ENCODE measurements at regions not wholly inside any gene's neighbourhood (a gene's known extent, or its start where the extent isn't known, plus 50 kb on each side); places are given as distances from the start of the nearest gene placed in this dataset.
A peak's percentile ranks its signal among the peaks of the same experiment; 100 is the strongest.
"Not testable (repeated sequence)": the region's sequence is repeated elsewhere in the genome, so short reads cannot be mapped to it uniquely, and the experiment has no call there.

DNA sequence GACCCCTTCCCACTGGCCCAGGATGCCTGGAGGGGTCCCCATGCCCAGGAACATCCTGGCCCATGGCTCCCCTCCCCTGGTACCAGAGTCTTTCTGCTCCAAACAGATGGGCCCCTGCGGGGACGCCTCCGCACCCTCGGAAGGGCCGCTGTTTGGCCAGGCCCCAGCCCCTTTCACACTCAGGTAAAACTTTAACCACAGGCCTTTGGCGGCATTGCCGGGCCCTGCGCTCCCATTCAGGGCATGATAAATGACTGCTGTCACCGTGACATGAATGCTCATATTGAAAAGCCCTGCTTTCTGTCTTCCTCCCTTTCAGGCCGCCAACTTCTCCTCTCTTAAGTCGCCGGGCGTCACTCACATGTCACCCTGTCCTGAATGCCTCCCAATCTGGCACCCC lies 141.5 kb upstream of the TOP1 start:
- Histone ChIP-seq H3K4me1 (ENCODE audit: insufficient read depth) (no peaks in the 10 kb centered on the region), H3K27ac (no peak overlapping the region), H3K79me2 (no peaks in the 10 kb centered on the region), H3K9me2 (replicated peaks; ENCODE audit: insufficient read depth) (no peaks in the 10 kb centered on the region), H4K20me1 (ENCODE audit: insufficient read depth, poor library complexity, severe bottlenecking) (no peaks in the 10 kb centered on the region), H3K4me3 (no peak overlapping the region), H3K4me2 (no peak overlapping the region), H2AFZ (no peak overlapping the region), H3K27me3 (no peaks in the 10 kb centered on the region), H3K9me3 (ENCODE audit: low read depth) (no peaks in the 10 kb centered on the region), H3K36me3 (replicated peaks; ENCODE audit: insufficient read depth, low read depth) (no peaks in the 10 kb centered on the region)
- peak; percentile 30 for DNase-seq (ENCODE audit: low spot score)
- no peak for TF ChIP-seq EZH2 (IDR thresholded peaks at IDR 0.05; ENCODE audit: borderline replicate concordance)
- WGBS (ENCODE audit: low lambda C conversion rate, missing lambda C conversion rate), result 60% methylated on average over 11 of the region's 13 CpGs

DNA sequence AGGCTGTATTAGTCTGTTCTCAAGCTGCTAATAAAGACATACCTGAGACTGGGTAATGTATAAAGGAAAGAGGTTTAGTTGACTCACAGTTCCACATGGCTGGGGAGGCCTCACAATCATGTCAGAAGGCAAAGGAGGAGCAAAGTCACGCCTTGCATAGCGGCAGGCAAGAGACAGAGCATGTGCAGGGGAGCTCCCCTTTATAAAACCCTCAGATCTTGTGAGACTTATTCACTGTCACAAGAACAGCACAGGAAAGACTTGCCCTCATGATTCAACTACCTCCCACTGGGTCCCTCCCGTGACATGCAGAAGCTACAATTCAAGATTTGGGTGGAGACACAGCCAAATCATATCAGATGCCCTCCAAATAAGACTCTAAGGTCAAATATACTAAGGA lies 139.4 kb upstream of the TOP1 start:
- not testable (repeated sequence) for H3K4me1 ChIP-seq (ENCODE audit: insufficient read depth); DNase-seq (ENCODE audit: low spot score); H3K79me2 ChIP-seq; H3K27ac ChIP-seq; H3K4me2 ChIP-seq; H3K4me3 ChIP-seq; H4K20me1 ChIP-seq (ENCODE audit: insufficient read depth, poor library complexity, severe bottlenecking); H3K27me3 ChIP-seq; H2AFZ ChIP-seq; H3K9me3 ChIP-seq (ENCODE audit: low read depth); H3K9me2 ChIP-seq (replicated peaks; ENCODE audit: insufficient read depth); H3K36me3 ChIP-seq (replicated peaks; ENCODE audit: insufficient read depth, low read depth)
- 95% methylated on average over 3 of the region's 3 CpGs for WGBS (ENCODE audit: low lambda C conversion rate, missing lambda C conversion rate)

DNA sequence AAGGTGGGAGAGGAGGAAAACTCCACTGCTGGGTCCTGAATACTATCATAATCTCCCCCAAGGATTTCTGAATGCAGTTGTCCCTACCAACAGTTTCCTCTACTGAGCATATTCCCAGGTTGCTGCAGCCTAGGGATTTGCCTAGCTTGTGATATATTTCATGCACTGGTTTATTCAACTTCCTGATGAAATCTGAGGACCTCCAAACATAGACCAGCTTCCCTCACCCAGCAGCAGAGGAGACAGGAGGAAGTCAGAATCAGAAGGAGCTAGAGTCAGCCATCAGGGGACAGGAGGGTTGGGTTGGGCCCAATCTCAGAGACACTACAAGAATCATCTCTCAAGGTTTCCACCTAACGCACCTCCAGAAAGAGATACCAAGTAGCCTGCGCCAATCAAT lies 138.4 kb upstream of the TOP1 start:
- TF ChIP-seq, protein P1, sequence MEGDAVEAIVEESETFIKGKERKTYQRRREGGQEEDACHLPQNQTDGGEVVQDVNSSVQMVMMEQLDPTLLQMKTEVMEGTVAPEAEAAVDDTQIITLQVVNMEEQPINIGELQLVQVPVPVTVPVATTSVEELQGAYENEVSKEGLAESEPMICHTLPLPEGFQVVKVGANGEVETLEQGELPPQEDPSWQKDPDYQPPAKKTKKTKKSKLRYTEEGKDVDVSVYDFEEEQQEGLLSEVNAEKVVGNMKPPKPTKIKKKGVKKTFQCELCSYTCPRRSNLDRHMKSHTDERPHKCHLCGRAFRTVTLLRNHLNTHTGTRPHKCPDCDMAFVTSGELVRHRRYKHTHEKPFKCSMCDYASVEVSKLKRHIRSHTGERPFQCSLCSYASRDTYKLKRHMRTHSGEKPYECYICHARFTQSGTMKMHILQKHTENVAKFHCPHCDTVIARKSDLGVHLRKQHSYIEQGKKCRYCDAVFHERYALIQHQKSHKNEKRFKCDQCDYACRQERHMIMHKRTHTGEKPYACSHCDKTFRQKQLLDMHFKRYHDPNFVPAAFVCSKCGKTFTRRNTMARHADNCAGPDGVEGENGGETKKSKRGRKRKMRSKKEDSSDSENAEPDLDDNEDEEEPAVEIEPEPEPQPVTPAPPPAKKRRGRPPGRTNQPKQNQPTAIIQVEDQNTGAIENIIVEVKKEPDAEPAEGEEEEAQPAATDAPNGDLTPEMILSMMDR (IDR thresholded peaks at IDR 0.05; ENCODE audit: poor library complexity), result no peak
- TF ChIP-seq EZH2 (IDR thresholded peaks at IDR 0.05; ENCODE audit: borderline replicate concordance) (no peak), EZH2phosphoT487 (IDR thresholded peaks at IDR 0.05; ENCODE audit: low read depth, severe bottlenecking, unreplicated experiment) (no peak)

DNA sequence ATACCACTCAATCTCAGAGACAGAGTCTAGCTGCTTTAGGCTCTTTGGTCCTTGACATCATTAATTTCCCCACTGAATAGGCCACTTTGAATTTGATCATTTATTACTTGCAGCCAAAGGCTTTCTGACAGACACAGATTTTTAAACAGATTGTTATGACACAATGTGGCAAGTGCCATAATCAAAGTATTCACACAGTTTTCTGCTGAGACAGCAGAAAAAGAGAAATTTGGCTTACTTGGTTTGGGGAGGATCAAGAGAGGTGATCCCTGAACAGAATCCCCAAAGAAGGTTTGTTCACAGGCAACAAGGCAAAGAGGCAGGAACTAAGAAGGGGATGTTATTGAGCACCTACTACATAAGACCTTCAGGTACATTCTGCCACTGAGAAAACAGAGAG lies 138.0 kb upstream of the TOP1 start:
- H3K9me2 ChIP-seq (replicated peaks; ENCODE audit: insufficient read depth), result no peaks in the 10 kb centered on the region
- no peak overlapping the region for H3K4me2 ChIP-seq
- no peak overlapping the region for H3K4me3 ChIP-seq
- H3K36me3 ChIP-seq (replicated peaks; ENCODE audit: insufficient read depth, low read depth), result no peaks in the 10 kb centered on the region
- H2AFZ ChIP-seq, result no peak overlapping the region
- H4K20me1 ChIP-seq (ENCODE audit: insufficient read depth, poor library complexity, severe bottlenecking), result no peaks in the 10 kb centered on the region
- no peaks in the 10 kb centered on the region for H3K4me1 ChIP-seq (ENCODE audit: insufficient read depth)
- H3K79me2 ChIP-seq, result no peaks in the 10 kb centered on the region
- DNase-seq (ENCODE audit: low spot score), result no peak
- TF ChIP-seq, protein P1 (IDR thresholded peaks at IDR 0.05; ENCODE audit: poor library complexity), result no peak
- TF ChIP-seq EZH2 (IDR thresholded peaks at IDR 0.05; ENCODE audit: borderline replicate concordance), result no peak
- no peak for TF ChIP-seq EZH2phosphoT487 (IDR thresholded peaks at IDR 0.05; ENCODE audit: low read depth, severe bottlenecking, unreplicated experiment)
- H3K27me3 ChIP-seq, result no peaks in the 10 kb centered on the region
- no peaks in the 10 kb centered on the region for H3K9me3 ChIP-seq (ENCODE audit: low read depth)
- no peak overlapping the region for H3K27ac ChIP-seq

More for the DNA sequence above, 138.4 kb upstream of the TOP1 start:
- Histone ChIP-seq H3K4me2 (no peak overlapping the region), H3K79me2 (no peaks in the 10 kb centered on the region), H3K36me3 (replicated peaks; ENCODE audit: insufficient read depth, low read depth) (no peaks in the 10 kb centered on the region), H3K27me3 (no peaks in the 10 kb centered on the region), H3K4me1 (ENCODE audit: insufficient read depth) (no peaks in the 10 kb centered on the region), H3K4me3 (no peak overlapping the region), H3K9me3 (ENCODE audit: low read depth) (no peaks in the 10 kb centered on the region), H2AFZ (no peak overlapping the region), H3K27ac (no peak overlapping the region), H3K9me2 (replicated peaks; ENCODE audit: insufficient read depth) (no peaks in the 10 kb centered on the region), H4K20me1 (ENCODE audit: insufficient read depth, poor library complexity, severe bottlenecking) (no peaks in the 10 kb centered on the region)
- no peak for DNase-seq (ENCODE audit: low spot score)
- WGBS (ENCODE audit: low lambda C conversion rate, missing lambda C conversion rate), result 98% methylated on average over 2 of the region's 2 CpGs

DNA sequence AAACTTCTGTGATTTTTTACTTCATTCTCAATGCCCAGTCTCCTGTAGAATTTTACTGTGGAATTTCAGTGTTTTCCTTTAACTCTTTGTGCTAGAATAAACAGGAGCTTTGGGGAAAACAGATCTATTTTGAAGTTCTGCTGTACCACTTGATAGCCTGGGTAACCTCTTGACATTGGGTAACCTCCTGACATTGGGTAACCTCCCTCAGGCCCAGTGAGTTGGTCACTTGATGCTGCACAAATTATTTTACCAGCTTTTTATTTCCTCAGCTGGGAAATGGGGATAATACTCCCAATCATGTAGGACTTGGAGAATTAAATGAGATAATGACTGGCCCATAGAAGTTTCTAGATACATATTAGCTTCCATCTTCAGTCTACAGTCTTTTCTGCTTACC lies 137.3 kb upstream of the TOP1 start:
- Histone ChIP-seq H3K36me3 (replicated peaks; ENCODE audit: insufficient read depth, low read depth) (no peaks in the 10 kb centered on the region), H4K20me1 (ENCODE audit: insufficient read depth, poor library complexity, severe bottlenecking) (no peaks in the 10 kb centered on the region), H3K9me3 (ENCODE audit: low read depth) (no peaks in the 10 kb centered on the region), H2AFZ (no peak overlapping the region), H3K4me3 (no peak overlapping the region), H3K27me3 (no peaks in the 10 kb centered on the region), H3K4me2 (no peak overlapping the region), H3K4me1 (ENCODE audit: insufficient read depth) (no peaks in the 10 kb centered on the region), H3K27ac (no peak overlapping the region), H3K9me2 (replicated peaks; ENCODE audit: insufficient read depth) (no peaks in the 10 kb centered on the region), H3K79me2 (no peaks in the 10 kb centered on the region)
- DNase-seq (ENCODE audit: low spot score), result no peak
- no peak for TF ChIP-seq EZH2phosphoT487 (IDR thresholded peaks at IDR 0.05; ENCODE audit: low read depth, severe bottlenecking, unreplicated experiment)

Data from hepatocyte (in vitro differentiated cells).